Stimulated activated CD4-positive, alpha-beta T cell treated with anti-CD3 and anti-CD28 coated beads, Interleukin-1b, Interleukin-23, amount 100 ng/mL, for 4 hours (primary cell): ENCODE measurements at regions not wholly inside any gene's neighbourhood (a gene's known extent, or its start where the extent isn't known, plus 50 kb on each side); places are given as distances from the start of the nearest gene placed in this dataset.
"Not testable (repeated sequence)": the region's sequence is repeated elsewhere in the genome, so short reads cannot be mapped to it uniquely, and the experiment has no call there.

ENCODE experiments used
- DNase-seq, 2 donors: peaks; one replicate each; pipeline ENCODE4 v3.0.0-alpha.2; 2020; ENCODE audit warnings: low read depth in 2 of 2

- DNase-seq: no peak
These were observed 52.4 kb upstream of the GOLGA8J start for GRCh38 chr15:30030345-30030744.

- no peak for DNase-seq
These were observed 58.9 kb upstream of the GOLGA8J start for GRCh38 chr15:30023798-30024295.

GRCh38 chr15:30010746-30011145 is 72.0 kb upstream of the GOLGA8J start:
- DNase-seq: no peak

GRCh38 chr15:30008156-30008555 is 74.6 kb upstream of the GOLGA8J start:
- no peak for DNase-seq

- no peak for DNase-seq
These were observed 81.2 kb upstream of the GOLGA8J start for GRCh38 chr15:30001602-30002001.

GRCh38 chr15:29998033-29998432 is 84.7 kb upstream of the GOLGA8J start:
- DNase-seq: no peak

GRCh38 chr15:29997499-29997898 is 85.3 kb upstream of the GOLGA8J start:
- no peak for DNase-seq

GRCh38 chr15:29994284-29994683 is 88.5 kb upstream of the GOLGA8J start:
- no peak for DNase-seq

- no peak for DNase-seq
These were observed 91.8 kb upstream of the GOLGA8J start for GRCh38 chr15:29990954-29991353.

- no peak for DNase-seq
These were observed 92.7 kb upstream of the GOLGA8J start for GRCh38 chr15:29990035-29990434.

- DNase-seq: no peak
These were observed 94.1 kb upstream of the GOLGA8J start for GRCh38 chr15:29988701-29989100.

GRCh38 chr15:29986946-29987345 is 95.8 kb upstream of the GOLGA8J start:
- no peak for DNase-seq

GRCh38 chr15:29978411-29979382 is 104.1 kb upstream of the GOLGA8J start:
- DNase-seq: no peak

GRCh38 chr15:29974056-29974455 is 108.7 kb upstream of the GOLGA8J start:
- not testable (repeated sequence) for DNase-seq

GRCh38 chr15:29972051-29972450 is 110.7 kb upstream of the GOLGA8J start:
- DNase-seq: no peak

GRCh38 chr15:29970402-29970695 is 112.4 kb upstream of the GOLGA8J start:
- no peak for DNase-seq

- no peak for DNase-seq
These were observed 113.0 kb upstream of the GOLGA8J start for GRCh38 chr15:29969562-29970401.

GRCh38 chr15:29968895-29969561 is 113.7 kb upstream of the GOLGA8J start:
- no peak for DNase-seq

GRCh38 chr15:29968099-29968894 is 114.5 kb upstream of the GOLGA8J start:
- no peak for DNase-seq

- DNase-seq: no peak
These were observed 120.3 kb upstream of the GOLGA8J start for GRCh38 chr15:29962407-29962806.
